ENCODE measurements at regions not wholly inside any gene's neighbourhood (a gene's known extent, or its start where the extent isn't known, plus 50 kb on each side); places are given as distances from the start of the nearest gene placed in this dataset.

DNA sequence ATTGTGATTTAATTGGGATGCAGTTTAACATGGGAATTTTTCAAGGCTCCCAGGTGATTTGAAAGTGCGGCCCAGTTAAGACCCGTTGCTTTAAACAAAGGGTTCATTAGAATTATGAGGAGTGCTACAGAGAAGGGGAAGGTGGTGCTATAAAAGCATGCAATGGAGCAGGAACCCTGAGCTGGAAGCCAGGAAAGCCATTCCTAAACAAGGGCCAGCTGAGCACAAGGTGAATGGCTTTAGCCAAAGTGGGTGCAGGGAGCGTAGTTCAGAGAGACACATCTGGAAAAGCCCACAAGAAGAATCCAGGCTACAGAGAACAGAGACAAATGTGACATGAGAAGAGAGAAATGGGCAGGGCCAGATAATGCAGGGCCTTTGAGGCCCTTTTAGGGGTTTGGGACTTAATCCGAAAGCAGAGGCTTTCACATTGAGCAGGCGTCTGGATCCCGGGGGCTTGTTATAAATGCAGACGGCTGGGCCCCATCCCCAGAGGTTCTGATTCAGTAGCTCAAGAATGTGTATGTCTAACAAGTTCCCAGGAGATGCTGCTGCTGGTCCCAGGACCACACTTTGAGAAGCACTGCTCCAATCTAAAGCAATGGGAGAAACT lies 138.1 kb upstream of the WWC1 start:
- DNase-seq, result no peak

GRCh38 chr5:168153876-168154270 lies 137.6 kb upstream of the WWC1 start:
- no peak for DNase-seq

DNA sequence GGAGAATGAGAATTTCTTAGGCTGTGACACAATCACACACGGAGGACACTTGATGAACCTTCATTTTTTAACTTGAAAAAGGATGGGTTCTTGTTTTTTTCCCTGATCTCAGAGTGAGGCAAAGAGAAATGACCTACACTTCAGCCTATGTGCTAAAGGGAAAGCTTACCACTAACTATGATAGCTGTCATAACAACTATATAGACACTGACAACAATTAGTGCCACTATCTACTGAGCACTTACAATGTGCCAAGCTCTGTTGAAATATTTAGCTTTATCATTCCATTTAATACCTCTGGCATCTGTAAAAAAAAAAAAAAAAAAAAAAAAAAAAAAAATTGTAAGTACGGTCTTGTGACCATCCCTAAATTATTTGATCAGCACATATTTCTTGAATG lies 135.9 kb upstream of the WWC1 start:
- no peak for DNase-seq

DNA sequence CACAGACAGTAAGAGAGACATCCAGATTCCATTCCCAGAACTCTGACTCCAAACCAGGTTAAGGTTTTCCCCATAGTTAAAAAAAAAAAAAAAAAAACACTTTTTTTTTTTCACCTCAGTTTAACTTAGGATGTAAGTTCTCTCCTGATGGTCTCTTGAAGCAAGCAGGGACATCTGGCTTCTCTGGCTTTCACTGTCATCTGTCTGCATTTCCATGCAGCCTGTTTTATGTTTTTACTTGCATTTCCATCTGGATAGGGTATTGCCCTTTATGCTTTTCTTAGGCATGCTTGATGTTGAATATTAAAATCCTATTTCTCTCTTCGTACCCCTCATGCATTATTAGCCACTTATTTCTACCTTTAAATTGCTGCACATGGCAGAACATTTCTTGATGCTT lies 135.3 kb upstream of the WWC1 start:
- DNase-seq, result no peak

DNA sequence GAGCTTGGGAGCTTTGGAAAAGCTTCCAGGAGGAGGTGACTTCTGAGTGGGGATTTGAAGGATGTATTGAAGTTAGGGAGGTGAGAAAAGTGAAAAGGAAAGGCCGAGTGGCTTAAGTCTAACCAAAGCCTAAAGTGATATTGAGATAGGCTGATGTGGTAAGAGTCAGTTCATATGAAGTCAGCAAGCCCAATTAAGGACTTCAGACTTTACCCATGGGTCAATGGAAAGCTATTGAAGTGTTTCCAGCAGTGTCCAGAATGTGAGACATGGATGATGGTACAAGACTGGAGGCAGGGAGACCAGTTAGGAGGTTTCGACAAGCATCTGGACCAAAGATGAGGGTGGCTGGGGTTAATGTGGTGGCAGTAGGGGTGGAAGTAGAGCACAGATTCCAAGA lies 134.3 kb upstream of the WWC1 start:
- no peak for DNase-seq

- DNase-seq, result no peak
Measured at GRCh38 chr5:168159425-168159824, 132.0 kb upstream of the WWC1 start.

DNA sequence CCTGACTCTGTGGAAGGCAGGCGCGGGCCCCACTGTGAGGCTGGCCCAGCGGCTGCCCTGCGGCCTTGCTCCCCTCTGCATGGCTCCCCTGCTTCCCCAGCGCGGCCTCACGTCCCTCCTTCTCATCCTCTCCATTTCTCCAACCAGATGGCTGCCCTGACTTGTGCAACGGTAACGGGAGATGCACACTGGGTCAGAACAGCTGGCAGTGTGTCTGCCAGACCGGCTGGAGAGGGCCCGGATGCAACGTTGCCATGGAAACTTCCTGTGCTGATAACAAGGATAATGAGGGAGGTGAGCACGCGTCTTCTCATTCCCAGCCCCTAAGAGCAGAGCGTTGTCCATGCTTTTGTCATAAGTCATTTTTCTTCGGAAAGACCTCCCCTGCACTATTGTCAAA lies 129.0 kb upstream of the WWC1 start:
- DNase-seq, result no peak

GRCh38 chr5:168163966-168164365 lies 127.5 kb upstream of the WWC1 start:
- no peak for DNase-seq

GRCh38 chr5:168165221-168165914 lies 126.1 kb upstream of the WWC1 start:
- peak; percentile 29 to 38 for DNase-seq

GRCh38 chr5:168165977-168166376 lies 125.5 kb upstream of the WWC1 start:
- DNase-seq, result no peak

DNA sequence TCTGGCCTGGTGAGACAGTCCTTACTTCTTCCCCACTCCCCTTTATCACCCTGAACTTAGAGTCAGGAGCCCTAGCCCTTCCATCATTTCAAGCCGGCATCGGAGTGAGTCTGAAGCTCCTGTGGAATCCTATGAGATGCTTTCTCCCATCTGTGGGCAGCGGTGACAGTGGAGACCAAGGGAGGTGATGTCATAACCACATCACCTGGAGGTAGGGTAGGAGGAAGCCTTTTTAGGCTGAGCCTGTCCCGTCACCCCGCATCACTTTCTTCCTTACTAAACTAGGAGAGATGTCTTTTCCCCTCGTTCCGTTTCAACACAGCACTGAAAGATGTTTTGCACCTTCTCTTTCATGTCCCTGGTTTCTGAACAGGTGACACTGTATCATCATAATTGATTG lies 124.1 kb upstream of the WWC1 start:
- DNase-seq, result no peak

DNA sequence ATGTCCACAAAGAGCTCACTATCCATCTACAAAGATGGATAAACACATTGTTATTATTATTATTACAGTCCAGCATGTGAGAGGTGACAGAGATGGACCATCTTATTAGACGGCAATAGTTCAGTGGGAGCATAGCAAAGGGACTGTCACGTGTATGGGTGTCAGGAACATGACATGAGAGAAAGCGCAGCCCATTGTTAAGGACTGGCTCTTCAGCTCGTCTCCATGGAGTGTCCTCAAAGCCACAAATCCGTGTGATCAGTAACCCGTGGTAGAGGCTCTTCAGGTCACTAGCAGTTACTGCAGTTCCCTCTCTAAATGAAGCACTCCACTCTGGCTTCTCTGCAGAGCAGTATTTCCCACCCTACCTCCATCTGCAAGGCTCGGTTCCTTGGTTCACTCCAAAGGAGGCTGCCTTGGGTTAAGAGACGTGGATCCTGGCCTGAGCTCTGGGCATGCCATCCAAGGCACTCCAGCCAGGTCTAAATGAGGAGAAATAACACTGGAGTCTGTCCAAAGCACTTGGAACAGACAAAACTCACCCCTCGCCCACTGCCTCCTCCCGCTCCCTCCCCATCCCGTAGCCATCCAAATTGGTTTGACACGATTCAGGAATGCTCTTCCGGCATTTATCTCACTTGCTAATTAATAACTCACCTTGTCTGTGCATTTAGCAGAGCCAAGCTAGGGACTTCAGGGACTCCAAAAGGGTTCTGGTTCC lies 122.3 kb upstream of the WWC1 start:
- DNase-seq, result no peak

DNA sequence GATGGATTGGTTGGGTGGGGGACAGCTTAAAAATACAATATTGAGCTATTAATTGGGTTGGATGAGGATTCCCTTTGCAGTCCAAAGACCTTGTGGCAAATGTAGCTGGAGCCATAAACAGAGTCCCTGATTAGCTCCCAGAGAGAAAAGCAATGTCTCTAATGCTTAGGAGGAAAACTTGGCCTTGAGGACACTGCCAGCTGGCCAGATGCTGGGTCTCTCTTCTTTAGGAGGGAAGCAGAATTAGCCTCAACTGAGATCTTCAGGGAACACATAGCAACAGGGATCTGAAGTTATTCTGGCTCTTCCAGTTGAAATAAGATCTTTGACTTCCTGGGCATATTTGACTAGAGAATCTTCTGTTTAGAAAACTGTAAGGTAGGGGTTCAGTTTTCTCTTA lies 121.7 kb upstream of the WWC1 start:
- no peak for DNase-seq

DNA sequence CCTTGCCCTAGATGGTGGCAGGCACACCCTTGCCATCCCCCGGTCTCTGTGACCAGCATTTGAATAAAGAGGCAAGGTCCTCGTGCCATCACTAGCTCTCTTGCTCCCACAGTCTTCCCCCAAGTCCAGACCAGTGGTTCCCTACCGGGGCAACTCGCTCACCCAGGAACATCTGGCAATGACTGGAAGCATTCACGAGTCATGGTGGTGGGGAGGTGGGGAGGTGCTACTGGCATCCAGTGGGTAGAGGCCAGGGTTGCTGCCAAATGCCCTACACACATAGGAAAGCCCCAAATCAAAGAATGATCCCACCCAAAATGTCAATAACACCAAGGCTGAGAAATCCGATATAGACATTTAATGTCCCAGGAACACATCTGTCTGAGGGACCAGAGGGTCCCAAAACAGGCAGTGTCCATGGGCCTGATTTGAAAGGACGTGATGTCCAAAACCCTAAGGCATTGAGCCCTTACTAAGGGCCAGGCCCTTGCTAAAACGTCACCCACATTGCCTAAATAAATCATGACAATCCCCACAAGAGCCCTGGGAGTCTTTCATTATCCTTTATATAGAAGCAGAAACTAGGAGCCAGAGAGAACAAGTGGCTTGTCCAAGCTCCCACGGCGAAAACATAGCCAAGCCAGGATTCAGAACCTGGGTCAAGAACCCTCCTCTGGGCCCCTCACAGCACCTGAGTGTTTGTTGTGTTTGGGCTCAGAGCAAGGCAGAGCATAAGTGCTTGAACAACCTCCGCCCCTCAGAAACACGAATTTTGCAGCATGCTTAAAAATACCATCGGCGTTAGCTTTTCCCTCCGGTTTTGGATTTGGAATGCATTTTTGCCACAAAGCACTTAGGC lies 119.3 kb upstream of the WWC1 start:
- DNase-seq, result no peak

GRCh38 chr5:168172760-168173223 lies 118.7 kb upstream of the WWC1 start:
- no peak for DNase-seq

- DNase-seq, result no peak
Measured at GRCh38 chr5:168174376-168174775, 117.1 kb upstream of the WWC1 start.

GRCh38 chr5:168176251-168176650 lies 115.2 kb upstream of the WWC1 start:
- DNase-seq, result no peak

GRCh38 chr5:168176941-168177340 lies 114.5 kb upstream of the WWC1 start:
- no peak for DNase-seq

DNA sequence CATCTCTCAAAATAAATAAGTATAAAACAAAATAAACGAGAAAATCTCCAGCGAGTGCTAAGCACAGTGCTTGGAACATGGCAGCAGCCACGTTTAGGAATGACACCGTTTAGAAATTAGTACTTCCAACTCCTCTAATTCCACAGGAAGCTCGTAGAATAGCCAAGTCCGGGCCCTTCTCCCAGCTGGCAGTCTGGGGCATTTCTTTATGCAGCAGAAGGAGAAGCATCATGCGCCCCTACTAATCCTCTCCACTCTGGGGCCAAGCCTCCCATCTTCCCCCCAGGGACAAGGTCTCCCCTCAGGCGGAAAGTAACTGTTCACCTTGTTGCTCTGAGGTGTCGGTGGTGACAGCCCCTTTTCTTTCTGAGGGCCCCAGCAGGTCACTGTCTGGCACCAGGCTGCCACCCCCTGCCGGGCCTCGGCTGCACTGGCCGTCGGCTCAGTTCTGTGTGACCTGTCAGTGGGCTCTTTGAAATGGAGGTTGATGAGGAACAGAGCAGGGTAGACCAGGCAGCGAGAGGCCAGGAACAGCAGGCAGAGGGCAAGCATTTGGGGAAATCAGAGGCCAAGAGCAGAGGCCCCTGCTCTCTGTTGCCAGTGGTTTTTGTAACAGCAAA lies 113.5 kb upstream of the WWC1 start:
- no peak for DNase-seq

DNA sequence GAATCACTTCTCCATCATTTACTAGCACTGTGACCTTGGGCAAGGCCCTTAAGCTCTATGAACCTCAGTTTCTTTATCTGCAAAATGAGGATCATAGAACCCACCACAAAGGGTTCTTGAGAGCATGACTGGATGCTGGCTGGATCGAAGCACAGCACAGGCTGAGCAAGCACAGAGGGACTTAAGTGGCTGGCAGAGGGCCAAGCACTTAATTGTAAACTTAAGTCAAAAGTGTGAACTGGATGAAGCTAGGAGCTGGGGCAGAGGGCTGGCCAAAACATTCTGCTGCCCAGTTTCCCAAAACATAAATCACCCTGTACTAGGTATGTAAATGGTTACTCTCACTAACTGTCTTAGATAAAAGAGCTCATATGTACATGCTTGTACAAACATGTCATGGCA lies 112.3 kb upstream of the WWC1 start:
- DNase-seq, result no peak

DNA sequence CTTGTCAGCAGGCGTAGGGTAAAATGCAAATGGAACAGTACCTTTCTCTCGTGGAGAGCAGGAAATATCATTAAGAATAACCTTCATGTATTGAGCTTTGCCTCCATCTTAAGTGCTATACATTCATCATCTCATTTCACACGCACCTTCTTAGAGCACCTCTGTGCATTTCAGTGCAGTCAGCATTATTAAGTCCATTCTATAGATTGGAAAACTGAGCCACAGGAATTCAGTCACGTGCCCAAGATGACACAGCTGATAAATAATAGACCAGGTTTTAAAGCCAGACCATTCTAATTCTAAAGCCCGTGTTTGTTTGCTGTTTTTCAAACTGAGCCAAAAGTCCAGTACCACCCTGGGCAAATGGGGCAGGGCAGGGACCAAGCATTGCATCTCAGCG lies 109.2 kb upstream of the WWC1 start:
- no peak for DNase-seq

- DNase-seq, result no peak
Measured at GRCh38 chr5:168184103-168184502, 107.3 kb upstream of the WWC1 start.
